ENCODE measurements at regions not wholly inside any gene's neighbourhood (a gene's known extent, or its start where the extent isn't known, plus 50 kb on each side); places are given as distances from the start of the nearest gene placed in this dataset.

DNA sequence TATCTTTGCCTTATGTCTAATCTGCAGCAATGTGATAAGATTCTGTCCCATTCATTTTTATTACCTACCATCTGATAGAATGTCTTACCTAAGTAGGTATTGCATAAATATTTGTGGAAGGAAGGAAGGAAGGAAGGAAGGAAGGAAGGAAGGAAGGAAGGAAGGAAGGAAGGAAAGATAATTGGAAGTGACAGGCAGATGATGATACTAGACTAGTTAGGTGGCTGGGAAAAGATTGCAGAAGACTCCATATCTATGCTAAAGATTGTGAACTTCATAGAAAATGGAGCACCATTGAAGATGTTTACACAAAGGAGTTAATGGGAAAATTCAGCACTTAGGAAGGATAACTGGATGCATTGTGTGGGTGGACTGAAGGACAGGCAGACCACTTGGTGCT, 909.0 kb downstream of the EPHA4 start:
- TF ChIP-seq EZH2phosphoT487 (IDR thresholded peaks at IDR 0.05; ENCODE audit: low read depth, severe bottlenecking, unreplicated experiment): no peak
- TF ChIP-seq, protein P1, sequence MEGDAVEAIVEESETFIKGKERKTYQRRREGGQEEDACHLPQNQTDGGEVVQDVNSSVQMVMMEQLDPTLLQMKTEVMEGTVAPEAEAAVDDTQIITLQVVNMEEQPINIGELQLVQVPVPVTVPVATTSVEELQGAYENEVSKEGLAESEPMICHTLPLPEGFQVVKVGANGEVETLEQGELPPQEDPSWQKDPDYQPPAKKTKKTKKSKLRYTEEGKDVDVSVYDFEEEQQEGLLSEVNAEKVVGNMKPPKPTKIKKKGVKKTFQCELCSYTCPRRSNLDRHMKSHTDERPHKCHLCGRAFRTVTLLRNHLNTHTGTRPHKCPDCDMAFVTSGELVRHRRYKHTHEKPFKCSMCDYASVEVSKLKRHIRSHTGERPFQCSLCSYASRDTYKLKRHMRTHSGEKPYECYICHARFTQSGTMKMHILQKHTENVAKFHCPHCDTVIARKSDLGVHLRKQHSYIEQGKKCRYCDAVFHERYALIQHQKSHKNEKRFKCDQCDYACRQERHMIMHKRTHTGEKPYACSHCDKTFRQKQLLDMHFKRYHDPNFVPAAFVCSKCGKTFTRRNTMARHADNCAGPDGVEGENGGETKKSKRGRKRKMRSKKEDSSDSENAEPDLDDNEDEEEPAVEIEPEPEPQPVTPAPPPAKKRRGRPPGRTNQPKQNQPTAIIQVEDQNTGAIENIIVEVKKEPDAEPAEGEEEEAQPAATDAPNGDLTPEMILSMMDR (IDR thresholded peaks at IDR 0.05; ENCODE audit: poor library complexity): no peak

Data from hepatocyte (in vitro differentiated cells).